Stimulated activated CD4-positive, alpha-beta T cell treated with anti-CD3 and anti-CD28 coated beads, Interleukin-2, amount 100 ng/mL, for 48 hours (primary cell): ENCODE measurements at regions not wholly inside any gene's neighbourhood (a gene's known extent, or its start where the extent isn't known, plus 50 kb on each side); places are given as distances from the start of the nearest gene placed in this dataset.
"Not testable (repeated sequence)": the region's sequence is repeated elsewhere in the genome, so short reads cannot be mapped to it uniquely, and the experiment has no call there.

Experiments used
- DNase-seq, 2 donors: peaks; one replicate each; pipeline ENCODE4 v3.0.0-alpha.2; 2020

DNA sequence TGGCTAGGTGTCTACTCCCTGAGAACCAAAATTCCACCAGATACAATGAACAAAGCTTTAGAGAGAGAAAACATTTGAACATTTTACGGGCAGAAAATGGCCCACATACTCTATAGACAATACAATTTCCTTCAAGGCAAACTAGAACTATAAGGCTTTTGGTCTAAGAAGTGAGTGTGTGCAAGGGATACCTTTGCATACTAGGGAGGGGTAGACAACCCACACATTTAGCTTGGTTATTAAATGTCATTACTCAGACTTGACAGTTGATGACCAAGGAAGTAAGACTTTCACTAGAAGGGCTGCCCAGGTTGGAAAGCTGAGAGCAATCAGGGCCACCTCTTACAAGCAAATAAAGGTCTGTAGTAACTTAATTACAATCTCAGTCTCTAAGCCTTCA is 64.0 kb upstream of the PLEKHM1 start:
- not testable (repeated sequence) for DNase-seq

DNA sequence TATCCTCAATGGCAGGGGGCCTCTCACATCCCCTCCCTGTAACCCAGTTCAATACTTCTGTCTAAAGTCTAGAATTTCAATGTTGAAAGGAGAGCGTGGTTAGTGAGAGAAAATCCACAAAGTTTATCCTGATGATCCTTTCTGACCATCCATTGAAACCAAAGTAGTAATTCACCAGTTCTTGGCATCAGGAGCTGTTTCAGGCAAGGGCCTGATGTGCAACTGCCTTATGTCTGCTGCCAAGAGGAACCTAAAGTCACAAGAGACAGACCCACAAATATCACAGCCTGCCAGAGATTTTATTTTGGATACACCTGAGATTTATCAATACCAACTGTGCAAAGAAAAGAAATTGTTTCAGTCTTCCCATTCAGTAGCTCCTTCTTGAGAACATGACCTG is 68.3 kb upstream of the PLEKHM1 start:
- DNase-seq = not testable (repeated sequence)

DNA sequence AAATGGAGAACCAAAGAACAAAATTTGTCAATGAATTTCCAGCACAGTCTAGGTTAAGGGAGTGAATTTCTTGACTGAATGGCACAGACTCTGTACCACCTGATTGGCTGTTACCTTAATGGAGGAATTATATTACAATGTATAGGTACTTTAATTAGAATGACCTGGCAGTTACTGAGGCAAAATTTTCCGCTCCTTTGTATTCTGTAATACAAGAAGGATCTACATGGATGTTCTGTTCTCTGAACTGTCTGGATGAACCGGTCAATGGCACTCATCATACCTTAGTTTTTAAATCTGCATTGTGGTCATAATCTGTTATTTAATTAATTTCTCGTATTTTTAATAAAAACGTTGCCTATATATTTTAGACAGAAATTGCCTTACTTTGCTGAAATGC is 72.3 kb upstream of the PLEKHM1 start:
- DNase-seq = not testable (repeated sequence)

DNA sequence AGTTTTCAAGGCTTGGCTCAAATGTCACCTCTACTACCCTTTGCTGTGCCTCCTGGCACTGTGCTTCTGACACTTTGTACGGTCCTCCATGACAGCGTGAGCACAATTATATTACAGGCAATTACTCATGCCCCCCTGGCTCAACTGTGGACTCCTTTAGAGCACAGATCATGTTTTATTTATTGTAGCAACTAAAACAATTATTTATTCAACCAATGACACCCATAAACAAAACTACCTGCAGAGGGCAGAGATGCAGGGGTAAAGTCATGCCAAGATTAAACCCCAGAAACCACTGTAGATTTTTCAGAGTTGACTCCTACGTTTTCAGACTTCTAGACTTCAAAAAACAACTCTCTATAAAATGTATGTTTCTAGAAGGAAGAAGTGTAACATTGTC is 72.8 kb upstream of the PLEKHM1 start:
- DNase-seq = not testable (repeated sequence)

DNA sequence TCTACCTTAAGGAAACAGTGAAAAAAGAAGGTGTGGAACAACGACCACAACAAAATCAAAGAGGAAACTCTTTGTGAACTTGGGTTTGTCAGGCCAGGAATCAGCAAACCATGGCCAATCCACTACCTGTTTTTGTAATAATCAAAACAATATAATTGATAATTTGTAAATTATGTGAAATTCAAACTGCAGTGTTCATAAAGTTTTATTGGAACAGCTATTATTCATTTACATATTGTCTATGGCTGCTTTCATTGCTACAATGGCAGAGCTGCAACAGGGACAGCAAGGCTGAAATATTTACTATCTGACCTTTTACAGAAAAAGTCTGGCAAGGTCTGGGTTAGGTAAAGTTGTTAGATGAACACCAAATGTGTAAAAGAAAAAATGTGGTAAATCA is 77.8 kb upstream of the PLEKHM1 start:
- not testable (repeated sequence) for DNase-seq

DNA sequence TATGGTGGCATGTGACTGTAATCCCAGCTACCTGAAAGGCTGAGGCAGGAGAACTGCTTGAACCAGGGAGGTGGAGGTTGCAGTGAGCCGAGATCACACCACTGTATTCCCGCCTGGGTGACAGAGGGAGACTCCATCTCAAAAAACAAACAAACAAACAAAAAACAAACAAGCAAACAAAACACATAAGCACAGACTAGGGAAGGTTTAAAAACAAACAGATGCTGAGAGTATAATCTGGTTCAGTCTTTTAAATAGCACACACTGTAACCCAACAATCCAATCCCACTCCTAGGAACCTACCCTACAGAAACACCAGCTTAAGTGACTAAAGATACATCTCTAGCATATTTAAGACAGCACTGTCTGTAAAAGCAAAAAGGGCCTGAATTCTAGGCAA is 82.8 kb upstream of the PLEKHM1 start:
- not testable (repeated sequence) for DNase-seq

DNA sequence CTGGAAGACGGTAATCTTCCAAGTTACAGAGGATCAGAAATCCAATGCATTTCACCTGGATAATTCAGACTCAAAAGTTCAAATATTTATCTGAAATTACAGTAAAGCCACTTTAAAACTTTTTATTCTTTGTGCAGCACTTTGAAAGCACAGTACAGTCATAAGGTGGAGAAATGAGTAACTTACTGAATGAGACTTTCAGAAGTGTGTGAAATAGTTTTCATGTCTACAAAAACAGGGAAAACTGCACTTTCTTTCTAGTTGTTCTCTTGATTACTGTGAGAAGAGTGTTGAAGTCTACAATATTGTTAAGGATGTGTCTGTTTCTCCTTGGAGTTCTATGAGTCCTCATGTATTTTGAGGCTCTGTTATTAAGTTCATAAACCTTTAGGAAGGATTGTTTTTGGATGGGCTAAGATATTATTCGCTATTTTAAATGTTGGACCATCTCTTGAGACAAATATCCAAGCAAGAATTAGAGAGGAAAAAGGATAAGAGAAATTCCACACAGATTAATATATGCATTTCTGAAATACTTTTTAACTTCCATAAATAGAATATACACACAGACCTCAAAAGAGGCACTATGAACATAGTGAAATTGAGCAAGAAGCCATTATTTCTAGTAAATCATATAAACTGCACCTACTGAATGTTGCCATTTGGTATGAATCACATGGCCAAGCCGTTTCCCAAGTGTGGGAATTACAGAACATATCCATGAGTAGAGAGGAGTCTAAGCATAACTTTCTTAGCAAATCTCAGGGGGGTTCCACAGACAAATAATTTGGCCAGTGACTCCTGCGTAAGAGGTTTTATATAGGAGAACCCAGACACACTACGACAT is 83.6 kb upstream of the PLEKHM1 start:
- no peak for DNase-seq

DNA sequence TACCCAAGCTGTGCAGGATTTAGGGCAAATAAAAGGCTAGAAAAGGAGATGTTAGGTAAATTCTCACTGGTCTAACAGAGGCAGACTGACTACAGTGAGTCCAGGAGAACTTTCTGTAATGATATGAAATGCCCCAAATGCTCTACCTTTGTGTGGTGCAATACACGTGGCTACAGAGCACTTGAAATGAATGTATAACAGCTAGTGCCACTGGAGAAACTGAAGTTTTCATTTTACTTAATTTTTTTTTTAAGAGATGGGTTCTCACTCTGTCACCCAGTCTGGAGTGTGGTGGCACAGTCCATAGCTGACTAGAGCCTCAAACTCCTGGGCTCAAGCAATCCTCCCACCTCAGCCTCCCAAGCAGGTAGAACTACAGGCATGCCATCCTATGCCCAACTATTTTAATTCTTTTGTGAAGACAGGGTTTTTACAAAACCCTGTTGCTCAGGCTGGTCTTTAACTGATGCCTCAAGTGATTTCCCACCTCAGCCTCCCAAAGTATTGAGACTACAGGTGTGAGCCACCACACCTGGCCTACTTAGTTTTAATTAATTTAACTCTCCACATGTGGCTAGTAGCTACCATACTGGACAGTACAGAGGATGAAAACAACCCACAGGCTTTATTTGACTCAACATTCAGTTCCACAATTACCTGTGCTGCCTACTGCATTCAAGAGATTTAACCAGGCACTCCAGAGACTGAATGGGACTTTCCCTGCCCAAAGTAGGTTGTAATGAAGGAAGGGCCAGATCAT is 84.8 kb upstream of the PLEKHM1 start:
- DNase-seq = no peak

DNA sequence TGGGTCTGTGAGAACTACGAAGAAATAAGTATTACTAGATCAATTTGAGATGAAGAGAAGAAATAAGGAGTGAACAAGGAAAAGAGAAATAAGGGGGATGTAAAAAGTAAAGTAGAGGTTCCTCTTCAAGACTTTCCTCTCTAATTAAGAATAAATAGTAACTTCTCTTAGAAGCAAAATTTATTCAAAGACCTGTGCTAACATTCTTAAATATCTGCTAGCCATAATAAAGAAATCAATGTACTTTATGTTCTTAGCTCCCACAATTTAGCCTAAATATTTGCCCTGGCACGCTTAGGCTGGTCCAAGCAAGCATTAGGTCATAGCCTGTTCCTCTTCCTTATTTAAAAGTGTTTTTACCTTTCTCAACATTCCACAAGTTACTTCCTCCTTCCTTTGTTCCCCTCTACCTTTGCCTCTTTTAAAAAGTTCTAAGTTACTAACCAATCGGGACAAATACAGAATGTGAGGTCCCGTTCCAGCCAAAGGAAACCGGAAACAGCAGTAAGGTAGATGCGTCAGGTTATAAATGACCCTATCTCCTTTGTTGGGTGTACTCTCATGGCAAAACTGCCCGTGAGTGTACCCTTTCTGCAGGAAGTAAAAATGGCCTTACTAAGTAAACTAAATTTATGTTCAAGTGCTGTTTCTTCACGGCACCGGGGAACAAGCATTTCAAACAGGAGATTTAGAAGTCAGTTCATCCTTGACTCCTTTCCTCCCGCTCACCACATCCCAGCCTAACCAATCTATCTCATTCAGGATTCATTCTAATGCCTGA is 86.2 kb upstream of the PLEKHM1 start:
- DNase-seq = not testable (repeated sequence)

DNA sequence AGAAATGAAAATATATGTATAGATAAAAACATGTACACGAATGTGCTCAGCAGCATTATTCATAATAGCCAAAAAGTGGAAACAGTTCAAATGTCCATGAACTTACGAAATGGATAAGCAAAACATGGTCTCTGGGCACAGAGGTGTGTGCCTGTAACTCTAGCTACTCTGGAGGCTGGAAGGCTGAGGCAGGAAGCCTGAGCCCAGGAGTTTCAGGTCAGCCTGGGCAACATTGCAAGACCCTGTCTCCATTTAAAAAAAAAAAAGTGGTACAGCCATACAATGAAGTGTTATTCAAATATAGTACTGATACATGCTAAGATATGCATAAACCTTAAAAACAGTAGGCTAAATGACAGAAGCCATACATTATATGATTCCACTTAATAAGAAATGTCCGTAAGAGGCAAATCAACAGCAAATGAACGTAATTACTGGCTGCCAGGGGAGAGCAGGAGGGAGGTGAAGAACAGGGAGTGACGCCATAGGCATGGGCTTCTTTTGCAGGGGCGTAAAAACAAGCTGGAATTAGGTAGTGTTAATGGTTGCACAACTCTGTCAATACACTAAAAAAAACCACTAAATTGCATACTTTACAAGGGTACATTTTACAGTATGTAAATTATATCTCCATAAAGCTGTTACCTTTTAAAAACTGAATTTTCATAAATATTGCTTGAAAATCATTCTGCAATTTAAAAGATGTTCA is 87.2 kb upstream of the PLEKHM1 start:
- no peak for DNase-seq

DNA sequence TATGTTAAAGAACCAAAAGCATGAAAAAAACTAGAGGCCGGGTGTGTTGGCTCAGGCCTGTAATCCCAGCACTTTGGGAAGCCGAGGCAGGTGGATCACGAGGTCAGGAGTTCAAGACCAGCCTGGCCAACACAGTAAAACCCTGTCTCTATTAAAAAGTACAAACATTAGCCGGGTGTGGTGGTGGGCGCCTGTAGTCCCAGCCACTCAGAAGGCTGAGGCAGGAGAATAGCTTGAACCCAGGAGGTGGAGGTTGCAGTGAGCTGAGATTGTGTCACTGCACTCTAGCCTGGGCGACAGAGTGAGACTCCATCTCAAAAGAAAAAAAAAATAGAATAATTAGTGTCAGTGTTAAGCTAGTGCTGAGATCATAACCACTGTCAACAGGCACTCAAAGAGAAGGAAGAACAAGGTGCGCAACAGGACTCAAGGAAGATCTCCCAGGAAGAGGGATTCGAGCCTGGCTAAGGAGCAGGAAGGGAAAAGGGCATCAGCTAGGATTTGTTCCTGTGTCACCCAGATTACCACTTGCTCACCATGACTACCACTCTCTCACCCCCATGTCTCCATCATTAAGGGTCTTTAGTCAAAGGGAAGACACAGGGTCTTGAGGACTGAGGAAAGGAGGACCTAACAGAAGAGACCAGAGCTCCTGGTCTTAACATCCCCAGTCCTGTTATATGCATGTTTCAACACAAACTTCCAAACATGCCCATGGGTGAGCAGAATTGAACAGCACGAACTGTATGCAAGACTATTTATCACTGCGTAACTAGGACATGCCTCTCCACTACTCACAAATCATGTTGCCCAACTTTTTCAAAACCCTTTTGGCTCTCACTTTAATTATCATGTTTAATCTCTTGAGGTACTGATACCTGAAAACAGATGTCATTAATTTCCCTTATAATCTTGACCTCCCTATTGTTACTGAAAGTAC is 88.3 kb upstream of the PLEKHM1 start:
- no peak for DNase-seq

DNA sequence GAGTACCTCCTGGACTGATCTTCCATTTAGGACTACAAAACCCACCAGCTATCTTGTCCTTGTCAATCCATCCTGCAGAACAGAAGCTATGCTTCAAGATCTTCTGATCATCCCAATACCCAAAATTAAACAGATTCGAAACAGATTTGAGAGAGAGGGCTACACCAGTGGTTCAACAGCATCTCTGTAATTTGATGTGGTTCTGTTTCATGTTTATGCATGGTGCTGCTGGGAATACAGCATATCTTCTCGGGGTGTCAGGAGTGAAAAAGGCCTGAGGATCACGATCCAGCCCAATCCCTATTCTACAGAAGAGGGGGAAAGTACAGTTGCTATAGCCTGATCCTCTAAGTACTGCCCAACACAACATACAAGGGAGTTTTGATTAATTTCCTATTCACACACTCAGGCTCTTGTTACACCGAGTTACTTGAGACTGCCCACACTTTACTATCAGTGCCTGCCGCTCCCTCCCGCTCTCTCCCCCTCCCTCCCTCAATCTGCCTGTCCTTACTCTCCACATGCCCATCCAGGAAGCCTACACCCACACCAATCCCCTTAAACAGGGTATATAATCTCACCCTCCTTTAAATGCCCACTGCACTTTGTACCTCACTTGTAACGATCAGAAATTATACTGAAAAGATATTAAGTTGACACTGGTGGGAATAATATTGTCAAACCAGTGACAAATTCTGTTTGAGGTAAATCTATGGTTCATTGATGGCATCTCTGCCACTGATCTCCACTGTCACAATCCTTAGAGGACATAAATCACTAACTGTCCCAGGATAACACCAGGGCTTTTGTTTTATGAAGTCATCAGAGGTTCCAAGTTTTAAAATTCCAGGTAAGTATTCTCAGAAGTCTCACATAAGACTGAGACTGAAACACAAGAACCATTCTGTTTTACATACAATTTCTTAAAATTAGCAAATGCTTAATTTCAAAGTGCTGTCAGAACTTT is 89.3 kb upstream of the PLEKHM1 start:
- DNase-seq = no peak

DNA sequence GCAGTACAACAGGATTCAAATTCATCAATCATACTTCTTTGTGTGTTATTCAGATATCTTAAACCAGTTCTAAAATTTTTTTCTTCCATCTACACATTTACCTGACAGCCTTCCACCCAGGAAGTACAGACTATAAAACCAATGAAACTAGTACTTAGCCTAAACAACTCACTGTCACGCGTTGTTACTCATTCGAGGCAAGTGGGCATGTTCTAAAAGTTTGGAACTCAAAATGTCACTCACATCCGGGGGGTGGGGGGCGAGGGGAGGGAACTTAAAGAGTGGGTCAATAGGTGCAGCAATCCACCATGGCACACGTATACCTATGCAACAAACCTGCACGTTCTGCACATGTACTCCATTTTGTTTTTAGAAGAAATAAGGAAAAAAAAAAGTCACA is 90.4 kb upstream of the PLEKHM1 start:
- no peak for DNase-seq

DNA sequence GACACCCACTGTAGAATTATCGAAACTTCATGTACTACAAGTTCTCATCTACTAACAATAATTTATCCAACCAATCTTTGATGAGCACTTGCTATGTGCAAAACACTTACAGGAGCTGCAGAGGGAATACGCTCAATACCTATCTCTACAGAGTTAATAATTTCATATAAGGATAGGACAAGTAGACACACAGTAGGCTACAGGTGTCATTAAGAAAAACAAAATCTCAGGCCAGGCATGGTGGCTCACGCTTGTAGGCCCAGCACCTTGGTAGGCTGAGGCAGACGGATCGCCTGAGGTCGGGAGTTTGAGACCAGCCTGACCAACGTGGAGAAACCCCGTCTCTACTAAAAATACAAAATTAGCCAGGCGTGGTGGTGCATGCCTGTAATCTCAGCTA is 91.3 kb upstream of the PLEKHM1 start:
- no peak for DNase-seq

DNA sequence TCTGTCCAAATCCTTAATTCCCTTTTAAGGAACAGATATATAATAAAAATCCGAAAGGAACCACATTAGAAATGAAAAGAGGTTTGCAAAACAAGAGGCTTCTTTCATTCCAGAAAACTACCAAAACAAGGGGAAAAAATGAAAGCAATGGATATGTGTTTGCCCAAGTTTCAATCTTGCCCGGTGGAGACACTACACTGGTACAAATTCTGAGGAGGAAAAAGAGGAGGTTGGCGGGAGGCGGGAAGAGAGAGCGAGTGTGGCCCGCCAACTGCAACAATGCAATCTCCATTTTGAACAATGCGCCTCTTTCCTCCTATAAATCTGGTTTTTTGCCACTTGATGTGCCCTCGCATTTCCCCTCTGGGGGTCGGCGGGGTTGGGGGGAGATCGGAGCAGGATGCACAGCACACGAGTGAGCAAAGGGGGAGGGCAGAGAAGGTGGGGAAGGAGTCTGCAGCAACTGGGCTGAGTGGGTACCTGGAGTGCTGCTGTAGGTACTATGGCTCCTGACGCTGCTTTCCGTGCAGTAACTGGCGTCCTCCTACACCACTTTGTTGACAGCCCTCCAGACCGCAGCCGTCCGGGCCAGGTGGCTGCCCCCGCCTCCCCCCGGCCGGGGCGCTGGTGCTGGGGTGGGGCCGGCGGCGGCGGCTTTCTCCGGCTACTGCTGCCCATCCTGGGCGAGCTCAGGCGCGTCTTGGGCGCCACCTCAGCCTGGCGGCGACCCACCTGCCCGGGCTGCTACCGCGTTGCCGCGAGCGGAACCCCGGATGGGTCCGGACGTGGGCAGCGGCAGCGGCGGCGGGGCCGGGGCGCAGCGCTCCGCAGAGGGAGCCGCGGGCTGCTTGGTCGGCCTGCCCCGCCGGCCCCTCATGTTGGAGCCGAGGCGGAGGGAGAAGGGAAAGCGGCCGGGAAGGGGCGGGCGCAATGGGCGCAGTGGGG is 93.8 kb upstream of the PLEKHM1 start:
- peak; percentile 55 to 58 for DNase-seq

DNA sequence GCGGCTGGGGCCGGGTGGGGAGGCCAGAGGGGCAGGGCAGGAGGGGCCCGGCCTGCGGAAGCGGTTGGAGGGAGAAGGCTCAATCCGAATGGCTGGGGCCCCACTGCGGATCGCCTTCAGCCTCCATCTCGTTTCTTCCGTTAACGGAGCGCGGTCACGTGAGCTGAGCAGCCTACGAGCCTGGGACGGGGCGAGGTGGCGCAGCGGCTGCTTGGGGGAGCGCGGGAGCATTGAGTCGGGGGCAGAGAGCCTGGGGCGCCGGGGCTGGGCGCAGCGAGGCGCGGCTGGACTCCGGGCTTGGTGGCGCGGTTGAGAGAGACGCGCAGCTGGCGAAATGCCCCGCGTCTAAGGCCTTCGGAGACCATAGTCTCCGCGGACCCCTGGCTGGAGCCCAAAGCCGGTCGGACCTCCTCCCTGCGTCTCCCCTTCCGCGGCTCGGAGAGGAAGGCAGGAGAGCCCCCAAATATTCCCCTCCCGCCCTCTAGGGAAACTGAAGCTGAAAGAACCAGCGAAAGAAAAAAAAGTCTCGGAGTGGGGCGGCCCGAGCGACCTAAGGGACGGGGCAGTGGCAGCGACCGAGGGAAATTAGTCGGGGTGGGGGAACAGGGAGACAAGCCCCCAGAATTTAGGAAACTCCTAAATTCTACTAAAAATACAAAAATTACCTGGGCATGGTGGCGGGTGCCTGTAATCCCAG is 94.7 kb upstream of the PLEKHM1 start:
- DNase-seq = peak; percentile 81

DNA sequence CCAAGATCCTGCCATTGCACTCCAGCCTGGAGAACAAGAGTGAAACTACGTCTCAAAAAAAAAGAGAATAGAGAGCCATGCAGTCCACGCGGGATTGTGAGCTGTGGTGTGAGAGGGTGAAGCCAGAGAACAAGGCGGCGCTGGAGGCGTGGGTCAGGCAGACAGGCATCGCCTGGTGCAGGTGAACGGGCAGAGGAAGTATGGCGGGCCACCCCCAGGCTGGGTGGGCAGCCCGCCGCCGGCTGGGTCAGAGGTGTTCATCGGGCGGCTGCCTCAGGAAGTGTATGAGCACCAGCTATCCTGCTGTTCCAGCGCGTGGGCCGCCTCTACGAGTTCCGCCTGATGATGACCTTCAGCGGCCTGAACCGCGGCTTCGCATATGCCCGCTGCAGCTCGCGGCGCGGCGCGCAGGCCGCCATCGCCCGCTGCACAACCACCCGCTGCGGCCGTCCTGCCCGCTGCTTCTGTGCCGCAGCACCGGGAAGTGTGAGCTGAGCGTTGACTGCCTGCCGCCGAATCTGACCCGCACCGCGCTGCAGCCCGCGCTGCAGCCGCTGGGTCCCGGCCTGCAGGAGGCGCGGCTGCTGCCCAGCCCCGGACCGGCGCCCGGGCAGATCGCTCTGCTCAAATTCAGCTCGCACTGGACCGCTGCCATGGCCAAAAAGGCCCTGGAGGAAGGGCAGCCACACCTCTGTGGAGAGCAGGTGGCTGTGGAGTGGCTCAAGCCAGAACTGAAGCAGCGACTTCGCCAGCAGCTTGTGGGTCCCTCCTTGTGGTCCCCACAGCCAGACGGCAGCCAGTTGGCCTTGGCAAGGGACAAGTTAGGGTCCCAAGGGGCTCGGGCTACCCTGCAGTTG is 95.5 kb upstream of the PLEKHM1 start:
- peak in 1 of 2 donors; percentile 25 for DNase-seq

DNA sequence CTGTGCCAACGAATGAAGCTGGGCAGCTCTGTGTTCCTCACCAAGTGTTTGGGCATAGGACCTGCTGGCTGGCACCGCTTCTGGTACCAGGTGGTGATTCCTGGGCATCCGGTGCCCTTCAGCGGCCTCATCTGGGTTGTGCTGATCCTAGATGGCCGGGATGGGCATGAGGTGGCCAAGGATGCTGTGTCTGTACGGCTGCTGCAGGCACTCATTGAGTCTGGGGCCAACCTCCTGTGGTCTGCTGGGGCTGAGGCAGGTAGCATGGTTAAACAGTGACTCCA is 96.1 kb upstream of the PLEKHM1 start:
- not testable (repeated sequence) for DNase-seq
